NCI-H69 (cell line): ENCODE measurements at regions not wholly inside any gene's neighbourhood (a gene's known extent, or its start where the extent isn't known, plus 50 kb on each side); places are given as distances from the start of the nearest gene placed in this dataset.
"Not testable (repeated sequence)": the region's sequence is repeated elsewhere in the genome, so short reads cannot be mapped to it uniquely, and the experiment has no call there.

ENCODE experiments used
- DNase-seq: peaks from one replicate; lab custom pipeline; 2025; lab: John Stamatoyannopoulos, UW

- DNase-seq: no peak
Measured at GRCh38 chr6:120804612-120805011, 529.7 kb downstream of the TBC1D32 start.

- DNase-seq: no peak
Measured at GRCh38 chr6:120786682-120787081, 547.6 kb downstream of the TBC1D32 start.

DNA sequence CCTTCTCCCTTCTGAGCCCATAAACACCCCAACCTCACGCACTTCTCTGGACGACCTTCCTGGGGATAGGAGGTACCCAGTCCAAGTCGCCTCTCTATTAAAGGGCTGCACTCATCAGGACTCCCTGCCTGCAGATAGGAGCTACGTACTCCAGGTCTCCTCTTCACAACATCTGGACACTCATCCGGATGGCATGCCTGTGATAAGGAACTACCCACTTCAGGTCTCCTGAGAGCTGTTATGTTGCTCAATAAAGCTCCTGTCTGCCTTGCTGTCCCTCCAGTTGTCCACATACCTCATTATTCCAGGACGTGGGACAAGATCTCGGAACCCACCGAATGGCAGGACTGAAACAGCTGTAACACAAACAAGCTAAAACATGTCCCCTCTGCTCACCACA lies 548.0 kb downstream of the TBC1D32 start:
- DNase-seq: no peak

- DNase-seq: no peak
Measured at GRCh38 chr6:120785459-120786086, 548.7 kb downstream of the TBC1D32 start.

DNA sequence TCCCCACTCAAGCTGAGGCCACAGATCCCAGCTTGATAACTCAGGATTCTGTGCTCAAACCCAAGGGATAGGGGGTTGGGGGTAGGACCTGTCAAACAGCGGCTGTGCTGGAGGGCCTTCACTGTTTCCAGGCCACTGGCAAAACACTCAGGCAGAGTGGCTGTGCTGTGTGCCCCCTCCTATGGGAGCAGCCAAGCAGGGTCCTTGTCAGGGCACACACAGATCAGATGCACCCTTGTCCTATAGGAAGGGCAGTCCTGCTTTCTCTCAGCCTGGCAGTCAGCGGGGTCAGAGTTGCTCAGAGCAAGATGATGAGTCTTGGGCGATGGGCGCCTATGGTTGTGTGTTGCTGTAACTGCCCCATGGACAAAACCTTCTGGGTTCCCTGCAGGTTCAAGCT lies 554.8 kb downstream of the TBC1D32 start:
- DNase-seq: no peak

- no peak for DNase-seq
Measured at GRCh38 chr6:120775698-120776097, 558.6 kb downstream of the TBC1D32 start.

DNA sequence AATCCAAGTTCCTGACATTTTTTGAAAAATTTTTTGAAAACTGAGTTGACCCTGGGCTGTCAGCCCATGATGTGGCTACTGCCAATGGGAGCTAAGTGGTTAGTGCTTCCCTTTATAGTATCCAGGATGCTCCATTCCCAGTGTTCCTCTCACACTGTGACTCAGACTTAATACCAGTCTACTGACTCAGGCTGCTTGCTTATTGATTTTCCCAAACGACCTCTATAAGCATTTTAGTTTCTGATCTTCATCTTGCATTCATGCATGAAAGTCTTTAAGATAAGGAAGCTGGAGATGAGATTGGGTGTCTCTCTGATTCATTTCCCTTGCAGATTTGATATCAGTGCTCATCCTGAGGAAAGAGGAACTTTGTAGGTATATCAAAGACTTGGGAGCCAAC lies 560.0 kb downstream of the TBC1D32 start:
- DNase-seq: no peak

DNA sequence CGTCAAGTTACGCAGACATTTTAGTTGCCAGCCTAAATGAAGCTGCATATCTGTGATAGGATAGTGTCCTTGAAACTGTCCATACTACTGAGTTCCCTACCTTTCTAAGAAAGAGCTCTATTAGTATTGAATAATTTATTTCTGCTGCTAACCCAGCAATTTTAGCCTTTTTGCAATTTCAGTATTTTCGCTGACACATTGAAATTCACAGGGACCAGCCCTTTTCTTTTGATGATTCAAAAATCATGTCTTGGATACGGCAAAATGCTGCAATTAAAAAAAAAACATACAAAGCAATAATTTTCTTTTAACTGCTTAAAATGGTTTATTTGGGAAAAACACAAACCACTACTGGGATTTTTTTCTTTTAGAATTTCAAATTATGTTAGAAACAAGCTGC lies 563.3 kb downstream of the TBC1D32 start:
- no peak for DNase-seq

GRCh38 chr6:120764312-120764711 lies 570.0 kb downstream of the TBC1D32 start:
- DNase-seq: peak; percentile 24

- DNase-seq: no peak
Measured at GRCh38 chr6:120759570-120759969, 574.7 kb downstream of the TBC1D32 start.

GRCh38 chr6:120748574-120748973 lies 585.7 kb downstream of the TBC1D32 start:
- DNase-seq: not testable (repeated sequence)

DNA sequence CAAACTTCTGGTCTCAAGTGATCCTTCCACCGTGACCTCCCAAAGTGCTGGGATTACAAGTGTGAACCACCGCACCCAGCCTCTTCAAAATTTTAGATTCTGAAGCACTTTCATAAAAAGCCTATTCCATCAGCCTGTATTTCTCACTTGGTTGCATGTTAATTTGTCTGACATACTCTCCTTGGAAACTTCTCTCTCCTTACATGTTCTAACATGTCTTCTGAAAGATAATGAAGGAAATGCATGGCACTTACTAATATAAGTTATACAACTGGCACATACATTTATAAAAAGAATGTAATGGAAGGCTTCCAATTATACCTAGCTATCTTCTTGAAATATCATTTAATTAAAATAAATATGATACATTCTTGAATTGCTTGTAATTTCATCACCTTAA lies 597.5 kb downstream of the TBC1D32 start:
- DNase-seq: no peak

DNA sequence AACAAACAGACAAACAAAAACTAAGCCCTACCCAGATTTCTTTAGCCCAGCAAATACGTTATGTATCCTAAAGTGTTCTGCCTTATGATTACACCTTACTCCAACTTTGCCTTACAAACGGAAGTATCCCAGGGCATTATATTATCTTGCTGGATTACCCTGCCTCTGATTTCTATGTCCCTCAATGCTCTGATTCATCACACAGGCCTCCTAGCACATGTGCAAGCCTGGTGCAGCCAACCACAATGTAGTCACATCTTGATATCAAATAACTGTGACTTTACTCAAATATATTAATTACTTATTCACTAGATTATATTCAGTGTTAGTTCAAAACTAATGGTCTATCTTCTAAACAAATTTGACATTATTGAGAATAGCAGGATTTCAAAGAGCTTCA lies 598.6 kb downstream of the TBC1D32 start:
- no peak for DNase-seq

DNA sequence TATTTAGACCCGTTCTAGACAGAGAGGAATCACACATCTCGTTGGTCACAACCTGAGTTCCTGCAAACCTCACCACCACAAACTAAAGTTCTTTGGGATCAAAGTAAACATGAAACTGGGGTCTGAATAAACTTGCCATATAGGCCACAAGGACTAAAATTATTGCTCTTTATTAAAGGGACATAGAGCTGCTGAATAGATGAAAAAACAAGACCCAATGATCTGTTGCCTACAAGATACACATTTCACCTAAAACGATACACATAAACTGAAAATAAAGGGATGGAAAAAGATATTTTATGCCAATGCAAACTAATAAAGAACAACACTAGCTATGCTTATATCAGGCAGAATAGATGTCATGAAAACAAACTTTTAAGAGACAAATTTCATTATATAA lies 623.0 kb downstream of the TBC1D32 start:
- no peak for DNase-seq

GRCh38 chr6:120700001-120700400 lies 634.3 kb downstream of the TBC1D32 start:
- no peak for DNase-seq

GRCh38 chr6:120686492-120686891 lies 647.8 kb downstream of the TBC1D32 start:
- DNase-seq: no peak

GRCh38 chr6:120682145-120682544 lies 652.1 kb downstream of the TBC1D32 start:
- no peak for DNase-seq

DNA sequence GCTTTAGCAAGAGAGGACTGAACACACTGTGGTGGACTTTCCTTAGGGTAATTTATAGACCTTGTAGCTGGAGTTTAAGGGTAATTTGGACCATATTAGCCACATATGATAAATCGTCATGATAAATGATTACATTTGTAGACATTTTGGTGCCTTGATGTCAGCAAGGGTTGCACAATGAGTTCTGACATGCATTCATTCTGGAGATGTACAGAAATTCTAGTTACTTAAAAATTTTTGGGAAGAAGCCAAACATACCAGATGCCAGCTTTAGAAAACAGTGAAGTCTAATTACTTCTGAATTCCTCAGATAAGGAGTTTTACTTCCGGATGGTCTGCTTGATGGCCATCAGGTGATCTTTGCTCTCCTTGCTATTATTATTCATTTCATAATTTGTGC lies 653.1 kb downstream of the TBC1D32 start:
- DNase-seq: peak; percentile 4

DNA sequence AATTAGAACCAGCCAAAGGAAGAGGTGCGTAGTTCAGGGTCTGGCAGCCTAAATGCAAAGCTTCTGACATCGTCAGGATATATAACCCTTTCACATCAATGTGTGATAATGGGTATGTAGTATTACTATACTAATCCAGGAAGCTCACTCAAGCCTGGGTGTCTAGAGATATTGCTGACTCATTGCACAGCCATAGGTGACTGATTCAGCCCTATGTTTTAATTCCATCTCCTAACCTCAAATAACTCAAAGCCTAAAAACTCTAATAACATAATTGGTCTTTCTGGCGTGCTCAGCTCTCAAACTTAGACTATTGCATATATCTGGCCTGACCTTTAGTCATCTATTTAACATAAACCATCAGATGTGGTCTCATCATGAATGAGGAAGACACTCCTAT lies 658.4 kb downstream of the TBC1D32 start:
- DNase-seq: no peak

GRCh38 chr6:120671519-120671918 lies 662.8 kb downstream of the TBC1D32 start:
- no peak for DNase-seq

- no peak for DNase-seq
Measured at GRCh38 chr6:120652506-120652905, 681.8 kb downstream of the TBC1D32 start.

DNA sequence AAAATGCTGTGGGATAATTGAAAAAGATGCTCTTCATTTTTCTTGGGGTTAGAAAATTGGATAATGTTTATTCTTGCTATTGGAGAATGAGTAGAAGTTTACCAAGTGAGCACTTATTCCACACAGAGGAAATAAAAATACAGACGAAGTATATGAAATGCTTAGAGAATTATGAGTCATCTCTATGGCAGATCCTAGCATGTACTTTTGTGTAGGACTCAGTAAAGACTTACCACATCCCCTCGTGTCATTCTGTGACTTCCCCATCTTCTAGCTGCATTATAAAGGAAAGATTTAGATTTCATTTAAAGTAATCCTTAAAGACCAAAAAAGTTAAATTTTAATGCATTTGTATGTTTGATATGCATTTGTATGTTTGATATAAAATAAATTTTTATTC lies 685.6 kb downstream of the TBC1D32 start:
- no peak for DNase-seq

DNA sequence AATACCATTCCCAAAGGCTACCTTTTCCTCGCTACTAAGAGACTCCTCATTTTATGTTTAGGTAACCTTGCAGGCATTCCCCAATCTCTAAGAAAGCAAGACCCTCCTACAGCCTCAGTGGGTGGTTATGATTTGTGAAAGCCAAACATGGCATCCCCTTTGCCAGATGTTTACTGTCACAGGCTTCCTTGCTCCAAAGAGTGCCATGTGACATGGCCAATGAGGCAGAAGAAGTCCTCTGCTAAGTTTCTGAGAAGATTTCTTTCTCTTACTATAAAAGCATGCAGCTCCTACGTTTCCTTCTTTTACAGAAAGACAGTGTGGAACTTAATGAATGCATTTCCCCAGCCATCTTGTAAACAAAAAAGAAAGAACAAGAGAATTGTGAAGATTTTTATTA lies 688.2 kb downstream of the TBC1D32 start:
- DNase-seq: no peak

GRCh38 chr6:120632975-120633374 lies 701.3 kb downstream of the TBC1D32 start:
- no peak for DNase-seq

DNA sequence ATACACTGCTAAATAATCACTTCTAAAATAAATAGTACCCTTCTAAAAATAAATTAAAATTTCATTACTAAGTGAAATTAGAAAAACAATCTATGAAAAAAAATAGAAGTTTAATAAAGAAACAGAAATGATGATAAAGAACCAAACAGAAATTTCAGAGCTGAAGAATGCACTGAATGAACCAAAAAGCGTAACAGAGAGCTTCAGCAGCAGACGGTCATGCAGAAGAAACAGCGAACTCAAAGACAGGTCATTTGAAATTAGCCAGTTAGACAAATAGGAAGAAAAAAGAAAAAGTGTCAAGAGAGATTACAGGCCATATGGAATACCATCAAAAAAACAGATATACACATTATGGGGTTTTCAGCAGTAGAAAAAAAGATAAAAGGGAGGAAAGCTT lies 706.7 kb downstream of the TBC1D32 start:
- no peak for DNase-seq
